Epidermal melanocyte (primary cell): ENCODE measurements at regions not wholly inside any gene's neighbourhood (a gene's known extent, or its start where the extent isn't known, plus 50 kb on each side); places are given as distances from the start of the nearest gene placed in this dataset.

Experiments used
- DNase-seq: peaks from one replicate; pipeline ENCODE4 v3.0.0; 2011; ENCODE audit warnings: low spot score; ENCODE audit not compliant: insufficient read length

DNA sequence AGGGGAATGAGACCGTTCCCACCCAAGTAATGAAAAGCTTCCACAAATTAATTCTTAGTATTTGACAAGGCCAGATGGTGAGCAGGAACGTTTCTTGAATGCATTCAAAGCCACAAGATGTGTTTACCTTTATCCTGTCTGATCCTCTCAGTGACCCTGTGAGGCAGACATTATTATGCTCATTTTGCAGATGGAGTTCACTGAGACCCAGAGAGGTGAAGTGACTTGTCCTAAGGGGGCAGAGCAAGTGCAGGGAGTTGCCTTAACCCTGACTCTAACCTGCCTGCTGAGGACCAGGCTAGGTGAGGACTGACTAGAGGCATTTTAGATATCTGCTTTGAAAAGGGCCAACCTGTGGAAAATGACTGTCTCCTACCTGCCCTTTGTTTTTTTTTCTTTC is 156.7 kb downstream of the HAPSTR1 start:
- DNase-seq: no peak

GRCh38 chr16:9249534-9249933 is 158.1 kb downstream of the HAPSTR1 start:
- DNase-seq: no peak

DNA sequence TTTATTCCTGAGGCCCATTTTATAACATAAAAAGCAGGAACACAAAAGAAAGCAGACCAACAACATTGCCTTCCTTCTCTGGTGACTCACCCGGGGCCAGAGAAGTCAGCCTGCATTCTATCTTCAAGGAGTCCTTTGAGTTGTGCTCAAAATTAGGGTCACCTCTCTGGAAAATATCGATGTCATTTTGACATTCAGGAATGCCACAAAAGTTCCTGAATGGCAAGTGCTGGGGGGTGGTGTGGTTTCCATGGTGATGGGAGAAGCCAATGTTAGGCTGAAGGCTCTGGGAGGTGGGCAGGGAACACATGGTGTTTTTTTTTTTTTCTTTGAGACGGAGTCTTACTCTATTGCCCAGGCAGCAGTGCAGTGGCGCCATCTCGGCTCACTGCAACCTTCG is 159.6 kb downstream of the HAPSTR1 start:
- no peak for DNase-seq

- DNase-seq: no peak
These were observed 163.4 kb downstream of the HAPSTR1 start for GRCh38 chr16:9254863-9255262.

GRCh38 chr16:9256196-9256595 is 164.8 kb downstream of the HAPSTR1 start:
- no peak for DNase-seq

DNA sequence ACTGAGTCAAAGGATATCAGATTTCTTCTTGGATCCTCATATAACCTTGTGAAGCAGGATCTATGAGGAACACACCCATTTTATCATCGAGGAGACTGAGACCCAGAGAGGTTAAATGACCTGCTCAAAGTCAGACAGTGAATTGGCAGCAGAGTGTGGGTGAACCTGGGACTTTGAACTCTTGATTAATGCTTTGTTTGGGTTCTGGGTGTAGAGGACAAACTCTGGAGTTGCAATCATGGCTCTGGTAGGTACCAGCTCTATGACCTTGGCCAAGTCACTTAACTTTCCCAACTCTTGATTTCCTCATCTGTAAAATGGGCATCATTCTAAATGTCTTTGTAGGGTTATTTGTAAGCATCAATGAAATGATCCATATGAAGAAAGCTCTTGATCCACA is 166.4 kb downstream of the HAPSTR1 start:
- DNase-seq: no peak

GRCh38 chr16:9258423-9259051 is 167.1 kb downstream of the HAPSTR1 start:
- no peak for DNase-seq

GRCh38 chr16:9259914-9260608 is 168.6 kb downstream of the HAPSTR1 start:
- DNase-seq: no peak

DNA sequence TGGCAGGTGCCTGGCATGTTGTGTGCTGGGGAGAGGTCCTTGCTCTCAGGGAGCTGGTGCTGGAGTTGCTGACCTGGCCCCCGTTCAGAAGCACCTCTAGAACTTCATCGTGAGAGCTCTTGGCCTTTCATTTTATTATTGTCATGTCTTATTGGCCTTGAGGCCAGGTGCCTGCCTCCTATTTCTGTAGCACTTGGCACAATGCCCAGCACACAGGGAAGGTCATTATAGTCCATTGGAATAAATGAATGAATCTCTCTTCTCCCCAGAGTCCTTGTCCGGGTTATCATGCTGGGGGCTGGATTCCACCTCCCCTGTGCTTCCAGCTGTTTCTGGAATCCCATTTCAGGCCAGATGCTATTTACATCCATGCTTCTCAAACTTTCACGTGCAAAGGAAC is 169.2 kb downstream of the HAPSTR1 start:
- no peak for DNase-seq

DNA sequence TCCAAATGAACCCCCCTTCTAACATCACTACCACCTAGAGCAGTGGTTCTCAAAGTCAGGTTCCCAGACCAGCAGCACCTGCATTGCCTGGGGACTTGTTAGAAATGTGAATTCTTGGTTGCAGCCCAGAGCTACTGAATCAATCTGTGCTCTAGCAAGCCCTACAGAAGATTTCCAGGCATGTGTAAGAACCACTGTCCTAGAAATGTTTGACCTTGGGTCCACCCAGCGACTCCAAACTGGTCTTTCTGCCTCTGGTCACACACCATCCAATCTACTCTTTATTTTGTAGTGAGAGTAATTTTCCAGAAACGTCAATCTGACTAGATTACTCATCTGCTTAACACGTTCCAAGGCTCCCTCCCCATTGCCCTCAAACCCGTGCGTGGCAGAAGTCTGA is 169.9 kb downstream of the HAPSTR1 start:
- no peak for DNase-seq

DNA sequence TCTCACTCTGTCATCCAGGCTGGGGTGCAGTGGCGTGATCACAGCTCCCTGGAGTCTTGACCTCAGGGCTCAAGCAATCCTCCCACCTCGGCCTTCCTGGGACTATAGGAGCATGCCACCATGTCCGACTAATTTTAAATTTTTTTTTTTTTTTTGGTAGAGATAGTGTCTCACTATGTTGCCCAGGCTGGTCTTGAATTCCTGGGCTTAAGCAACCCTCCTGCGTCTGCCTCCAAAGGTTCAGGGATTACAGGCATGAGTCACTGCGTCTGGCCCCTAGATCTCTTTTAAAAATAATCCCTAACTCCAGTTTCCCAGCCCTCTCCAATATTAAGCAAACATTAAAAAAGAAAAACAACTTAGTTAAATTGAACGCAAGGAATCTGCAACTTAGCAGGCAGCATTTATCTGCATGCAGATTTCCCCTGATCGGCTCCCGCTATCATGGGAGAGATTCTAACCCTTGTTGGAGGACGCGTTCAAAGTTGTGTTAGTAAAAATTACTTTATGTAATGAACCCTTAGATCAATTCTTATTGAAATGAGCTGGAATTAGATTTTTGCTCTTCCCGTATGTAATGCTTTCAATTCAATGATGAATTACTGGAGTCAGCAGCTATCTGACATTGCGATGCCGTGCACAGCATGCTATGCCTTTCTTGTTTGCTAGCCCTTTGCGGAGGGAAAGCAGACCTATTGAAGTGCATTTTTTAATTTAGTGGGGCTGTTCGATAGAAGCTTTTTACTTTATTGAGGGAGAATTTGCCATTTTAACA is 171.7 kb downstream of the HAPSTR1 start:
- DNase-seq: no peak

- DNase-seq: no peak
These were observed 172.6 kb downstream of the HAPSTR1 start for GRCh38 chr16:9264067-9264466.

DNA sequence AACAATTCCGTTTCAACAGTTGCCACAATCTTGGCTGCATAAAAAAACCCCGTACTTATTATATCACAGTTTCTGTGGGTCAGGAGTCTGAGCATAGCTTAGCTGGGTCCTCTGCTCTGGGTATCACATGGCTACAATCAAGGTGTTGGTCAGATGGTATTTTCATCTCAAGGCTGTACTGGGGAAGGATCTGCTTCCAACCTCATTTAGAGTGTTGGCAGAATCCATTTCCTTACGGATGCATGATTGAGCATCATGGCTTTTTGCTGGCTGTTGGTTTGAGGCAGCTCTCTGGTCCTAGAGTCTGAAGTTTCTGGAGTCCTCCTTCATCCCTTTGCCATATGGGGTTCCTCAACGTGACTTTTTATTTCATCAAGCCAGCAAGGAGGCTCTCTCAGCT is 177.0 kb downstream of the HAPSTR1 start:
- DNase-seq: no peak

- DNase-seq: no peak
These were observed 179.0 kb downstream of the HAPSTR1 start for GRCh38 chr16:9270424-9270823.

GRCh38 chr16:9270941-9271340 is 179.5 kb downstream of the HAPSTR1 start:
- DNase-seq: no peak

DNA sequence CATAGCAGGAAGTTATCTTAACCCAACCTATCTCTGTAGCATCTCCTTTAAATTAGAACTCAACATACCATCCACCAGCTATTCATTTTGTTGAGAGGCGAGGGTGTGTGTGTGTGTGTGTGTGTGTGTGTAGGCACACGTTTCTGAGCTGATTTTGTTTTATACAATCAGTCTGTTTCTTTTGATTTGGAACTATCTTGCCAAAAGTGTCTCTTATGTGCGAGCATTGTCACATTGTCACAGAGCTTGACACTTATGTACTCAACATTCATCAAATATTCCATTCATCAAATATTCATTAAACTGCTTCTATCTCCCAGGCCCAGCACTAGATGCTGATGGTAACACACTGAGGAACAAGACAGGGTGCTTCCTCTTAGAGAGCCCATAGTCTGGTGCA is 180.4 kb downstream of the HAPSTR1 start:
- no peak for DNase-seq

DNA sequence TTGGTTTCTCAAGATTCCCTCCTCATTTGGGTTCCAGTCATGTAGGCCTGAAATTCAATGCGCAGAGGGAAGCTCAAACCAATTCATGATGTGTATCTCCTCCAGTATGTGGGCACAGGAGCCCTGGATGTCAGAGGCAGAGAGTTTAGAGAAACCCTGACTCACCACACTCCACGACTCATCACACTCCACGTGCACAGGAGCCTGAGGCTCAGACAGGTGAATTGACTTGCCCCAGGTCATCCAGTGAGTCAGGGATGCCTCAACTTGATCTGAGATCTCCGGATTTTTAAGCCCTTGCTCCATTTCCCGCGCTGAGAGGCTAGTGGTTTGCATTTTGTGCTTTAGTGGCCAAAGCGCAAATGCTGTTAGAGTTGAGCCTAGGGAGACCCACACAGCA is 183.9 kb downstream of the HAPSTR1 start:
- no peak for DNase-seq

DNA sequence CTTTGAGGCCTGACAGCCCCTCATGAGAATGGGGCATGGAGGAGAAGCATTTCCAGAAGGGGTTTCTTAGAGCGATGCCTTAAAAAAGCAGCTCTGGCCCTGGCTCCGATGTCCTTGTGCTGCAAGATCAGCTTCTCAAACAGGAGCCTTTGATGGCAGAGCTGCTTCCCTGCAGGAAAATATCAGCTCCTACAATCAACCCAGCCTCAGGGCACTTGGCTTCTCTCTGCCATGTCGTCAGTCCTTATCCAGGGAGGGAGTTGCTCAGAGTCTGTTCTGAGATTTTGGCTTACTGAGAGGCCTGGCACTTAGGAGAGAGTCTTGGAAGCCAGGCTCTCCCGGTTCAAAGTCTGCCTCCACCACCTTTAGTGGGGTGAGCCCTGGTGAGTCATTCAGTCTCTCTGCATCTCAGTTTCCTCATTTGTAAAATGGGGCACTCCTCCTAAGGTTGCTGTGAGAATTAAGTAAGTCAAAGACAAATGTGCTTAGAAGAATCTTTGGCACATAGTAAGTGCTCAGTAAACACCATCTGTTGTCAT is 184.4 kb downstream of the HAPSTR1 start:
- DNase-seq: no peak

- DNase-seq: no peak
These were observed 188.0 kb downstream of the HAPSTR1 start for GRCh38 chr16:9279291-9280068.

- DNase-seq: no peak
These were observed 188.6 kb downstream of the HAPSTR1 start for GRCh38 chr16:9280069-9280466.

- no peak for DNase-seq
These were observed 195.5 kb downstream of the HAPSTR1 start for GRCh38 chr16:9286930-9287329.

DNA sequence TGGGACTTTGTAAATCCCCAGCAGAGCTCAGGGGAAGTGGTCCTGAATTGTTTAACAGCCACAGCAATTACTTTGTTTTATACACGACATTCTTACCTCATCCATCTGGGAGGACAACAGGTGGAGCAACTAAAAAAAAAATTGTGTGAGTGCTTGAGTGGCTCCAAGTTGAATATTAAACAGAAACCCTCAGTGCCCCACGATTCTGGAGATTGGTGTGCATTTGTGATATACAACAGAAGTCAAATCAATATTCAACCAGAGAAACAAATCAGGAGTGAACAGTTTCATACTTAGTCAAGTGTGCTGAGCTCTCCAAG is 204.8 kb downstream of the HAPSTR1 start:
- DNase-seq: no peak
